ENCODE measurements at regions not wholly inside any gene's neighbourhood (a gene's known extent, or its start where the extent isn't known, plus 50 kb on each side); places are given as distances from the start of the nearest gene placed in this dataset.

GRCh38 chr6:87995461-87995860 is 52.2 kb upstream of the SPACA1 start:
- DNase-seq (ENCODE audit: low read depth in 4 of 4, low spot score in 1 of 4) = no peak

DNA sequence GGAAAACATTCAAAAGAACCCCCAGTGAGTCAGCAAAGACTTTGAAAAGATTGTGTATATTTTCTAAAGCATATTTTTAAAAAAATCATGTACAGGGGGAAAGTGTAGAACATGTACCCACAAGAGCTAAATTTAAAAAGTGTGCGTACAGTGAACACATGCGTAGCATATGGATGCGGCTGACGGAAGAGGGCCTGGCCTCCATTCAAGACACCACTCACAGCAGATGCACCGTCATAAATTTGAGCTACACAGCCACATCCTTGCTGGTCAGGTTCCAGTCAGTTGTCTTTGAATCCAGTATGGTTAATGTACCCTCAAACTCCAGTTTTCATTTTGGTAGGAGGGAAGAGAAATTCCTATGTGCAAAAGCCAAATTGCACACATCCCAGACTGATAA is 54.3 kb upstream of the SPACA1 start:
- no peak for DNase-seq (ENCODE audit: low read depth in 4 of 4, low spot score in 1 of 4)

- DNase-seq (ENCODE audit: low read depth in 4 of 4, low spot score in 1 of 4) = no peak
Measured at GRCh38 chr6:87990871-87991270, 56.8 kb upstream of the SPACA1 start.

DNA sequence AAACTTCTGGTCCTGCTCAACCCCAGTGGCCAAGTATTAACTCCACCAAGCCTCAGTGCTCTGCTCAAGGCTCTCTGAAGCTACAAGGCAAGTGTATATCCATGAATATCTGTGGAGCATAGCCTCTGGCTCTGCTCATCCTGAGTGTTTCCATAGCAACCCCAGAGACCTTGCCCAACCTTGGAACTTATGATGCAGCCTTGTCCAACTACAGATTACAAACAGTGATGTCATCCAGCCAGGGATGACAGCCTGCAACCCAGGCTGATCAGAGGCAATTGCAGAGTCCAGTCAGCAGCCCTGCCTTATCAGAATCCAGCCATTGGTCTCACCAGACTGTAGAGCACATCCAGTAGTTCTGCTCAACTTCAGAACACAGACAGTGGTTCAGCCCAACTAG is 65.5 kb upstream of the SPACA1 start:
- no peak for DNase-seq (ENCODE audit: low read depth in 4 of 4, low spot score in 1 of 4)

DNA sequence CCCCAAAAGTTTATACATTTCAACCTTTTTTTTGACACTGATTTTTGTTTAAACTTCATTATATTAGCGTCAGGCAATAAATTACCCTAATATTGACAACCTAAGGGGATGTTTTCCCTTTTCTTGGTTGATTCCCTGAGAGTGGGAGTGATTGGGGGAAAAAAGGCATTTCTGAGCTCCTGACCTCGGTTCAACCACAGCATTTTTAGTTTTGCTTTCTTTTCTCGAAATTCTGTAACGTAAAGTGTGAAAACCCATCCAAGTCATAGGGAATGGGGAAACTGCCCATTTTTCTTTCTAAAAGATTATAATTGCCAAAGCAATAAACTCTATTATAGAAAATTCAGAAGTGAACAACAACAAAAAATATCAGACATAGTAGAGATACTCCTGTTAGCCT is 67.9 kb upstream of the SPACA1 start:
- no peak for DNase-seq (ENCODE audit: low read depth in 4 of 4, low spot score in 1 of 4)

DNA sequence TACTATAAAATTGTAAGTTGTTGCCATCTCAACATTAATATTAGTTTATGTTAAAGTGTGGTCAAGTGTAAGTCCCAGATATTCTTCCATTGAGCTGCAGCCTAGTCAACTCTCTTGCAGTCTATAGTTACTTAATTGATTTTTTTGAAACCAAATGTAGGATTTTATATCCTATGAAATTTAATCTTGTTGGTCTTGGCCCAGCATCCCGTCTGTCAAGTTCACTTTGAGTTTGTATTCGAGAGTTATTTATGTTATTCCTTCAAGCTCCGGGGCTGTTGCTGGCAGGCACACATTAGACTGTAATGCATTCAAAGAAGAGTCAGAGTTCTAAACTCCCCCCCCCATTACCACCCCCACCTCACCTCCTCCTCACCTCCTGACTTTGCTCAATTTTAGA is 71.0 kb upstream of the SPACA1 start:
- DNase-seq (ENCODE audit: low read depth in 4 of 4, low spot score in 1 of 4) = no peak

DNA sequence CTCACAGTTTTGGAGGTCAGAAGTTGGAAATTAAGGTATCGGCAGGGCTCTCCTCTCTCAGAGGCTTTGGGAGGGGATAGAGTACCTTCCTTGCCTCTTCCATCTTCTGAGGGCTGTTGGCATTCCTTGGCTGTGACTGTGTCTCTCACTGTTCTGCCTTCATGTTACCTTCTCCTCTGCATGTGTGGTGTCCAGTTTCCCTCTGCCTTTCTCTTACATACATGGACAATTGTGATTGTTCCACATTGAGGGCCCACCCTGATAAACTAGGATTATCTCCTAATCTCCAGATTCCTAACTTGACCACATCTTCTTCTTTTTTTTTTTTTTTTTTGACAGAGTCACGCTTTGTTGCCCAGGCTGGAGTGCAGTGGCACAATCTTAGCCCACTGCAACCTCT is 72.1 kb upstream of the SPACA1 start:
- DNase-seq (ENCODE audit: low read depth in 4 of 4, low spot score in 1 of 4) = no peak

DNA sequence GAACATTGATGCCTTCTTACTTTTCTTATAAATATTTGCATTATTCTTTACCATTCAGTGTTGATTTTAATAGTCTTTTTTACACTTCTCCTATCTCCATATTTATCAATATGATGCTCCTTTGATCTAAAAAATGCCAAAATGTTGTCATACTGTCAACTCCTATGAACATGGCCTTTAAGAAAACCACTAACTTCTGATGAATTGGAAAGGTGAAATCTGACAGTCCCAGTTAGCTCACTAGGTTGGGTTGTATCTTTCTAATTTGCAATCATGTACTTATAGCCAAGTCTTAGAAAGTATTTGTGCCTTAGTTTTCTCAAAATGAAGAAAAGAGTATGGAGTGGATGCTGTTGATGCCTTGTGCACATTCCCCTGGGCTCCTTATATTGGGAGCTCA is 75.4 kb upstream of the SPACA1 start:
- no peak for DNase-seq (ENCODE audit: low read depth in 4 of 4, low spot score in 1 of 4)

GRCh38 chr6:87971605-87972262 is 75.9 kb upstream of the SPACA1 start:
- no peak for DNase-seq (ENCODE audit: low read depth in 4 of 4, low spot score in 1 of 4)

DNA sequence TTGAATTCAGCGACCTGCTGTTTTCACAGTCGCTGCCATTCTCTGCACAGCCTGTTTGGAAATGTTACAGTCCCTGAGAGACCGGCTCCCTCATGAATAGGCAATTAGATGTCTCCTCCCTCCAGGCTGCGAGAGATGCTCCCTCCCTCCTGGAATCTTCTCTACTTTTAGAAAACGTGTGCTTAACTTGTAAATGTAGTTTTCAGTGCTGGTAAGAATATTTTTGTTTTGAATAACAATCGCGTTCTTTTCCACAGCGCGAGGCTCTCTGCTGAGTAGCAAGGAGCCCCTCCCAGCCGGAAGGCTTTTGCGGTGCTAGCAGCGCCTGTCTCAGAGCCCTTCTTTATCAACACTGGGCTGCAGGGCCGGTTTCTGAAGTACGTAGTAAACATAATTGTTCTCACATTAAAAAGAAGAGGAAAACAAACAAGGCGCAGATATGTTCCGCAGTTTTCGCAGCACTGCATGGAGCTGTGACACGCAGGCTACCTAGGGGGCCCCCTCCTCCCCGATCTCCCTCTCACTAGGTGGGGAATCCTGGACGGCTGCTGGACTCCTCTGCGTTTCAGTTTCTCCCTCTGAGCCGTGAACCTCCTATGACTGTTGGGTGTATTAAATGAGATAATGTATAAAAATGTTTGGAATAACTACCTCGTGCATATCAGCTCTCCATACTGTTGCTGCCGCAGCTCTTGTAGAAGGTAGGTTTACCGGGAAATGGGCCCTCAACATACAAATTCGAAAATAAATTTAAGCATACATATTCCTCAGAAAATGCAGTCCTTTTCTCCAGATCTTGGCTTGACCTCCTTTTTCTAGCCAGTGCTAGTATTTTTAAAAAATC is 79.0 kb upstream of the SPACA1 start:
- no peak for DNase-seq (ENCODE audit: low read depth in 4 of 4, low spot score in 1 of 4)

DNA sequence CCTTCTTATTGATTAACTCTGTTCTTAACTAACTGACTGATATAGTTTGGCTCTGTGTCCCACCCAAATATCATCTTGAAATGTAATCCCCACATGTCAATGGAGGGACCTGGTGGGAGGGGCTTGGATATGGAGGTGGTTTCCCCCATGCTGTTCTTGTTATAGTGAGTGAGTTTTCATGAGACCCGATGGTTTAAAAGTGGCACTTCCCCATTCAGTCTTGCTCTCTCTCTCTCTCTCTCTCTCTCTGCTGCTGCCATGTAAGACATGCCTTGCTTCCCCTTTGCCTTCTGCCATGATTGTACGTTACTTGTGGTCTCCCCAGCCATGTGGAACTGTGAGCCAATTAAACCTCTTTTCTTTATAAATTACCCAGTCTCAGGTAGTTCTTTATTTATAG is 81.8 kb upstream of the SPACA1 start:
- no peak for DNase-seq (ENCODE audit: low read depth in 4 of 4, low spot score in 1 of 4)

DNA sequence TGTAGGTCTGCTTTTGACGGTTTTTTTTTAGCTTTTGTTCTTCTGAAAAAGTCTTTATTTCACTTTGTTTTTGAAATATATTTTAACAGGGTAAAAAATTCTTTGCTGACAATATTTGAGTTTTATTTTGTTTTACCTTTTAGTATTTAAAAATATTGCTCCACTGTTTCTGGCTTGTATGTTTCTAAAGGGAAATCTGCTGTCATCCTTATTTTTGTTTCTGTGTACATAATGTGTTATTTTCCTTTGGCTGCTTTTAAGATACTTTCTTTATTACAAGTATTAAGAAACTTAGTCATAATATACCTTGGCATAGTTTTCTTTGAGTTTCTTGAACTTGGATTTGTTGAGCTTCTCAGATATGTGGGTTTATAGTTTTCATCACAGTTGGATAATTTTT is 88.6 kb upstream of the SPACA1 start:
- DNase-seq (ENCODE audit: low read depth in 4 of 4, low spot score in 1 of 4) = no peak

DNA sequence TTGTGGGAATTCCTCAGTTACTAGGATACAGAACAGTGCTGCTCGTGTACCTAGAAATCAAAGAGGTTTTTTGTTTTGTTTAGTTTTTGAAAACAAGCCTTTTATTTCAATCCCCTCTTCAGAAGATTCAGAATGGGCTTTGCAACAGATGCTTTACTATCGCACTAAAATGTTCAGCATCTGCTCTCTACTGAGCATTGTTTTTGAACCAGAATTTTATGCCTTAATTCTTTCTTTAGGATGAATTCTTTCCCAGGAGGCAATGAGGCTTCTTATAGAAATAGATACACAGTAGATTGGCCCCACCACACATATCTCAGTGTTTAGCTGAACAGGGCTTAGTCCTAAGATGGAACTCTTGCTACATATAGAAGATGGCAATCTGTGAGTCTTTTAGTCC is 95.9 kb upstream of the SPACA1 start:
- DNase-seq (ENCODE audit: low read depth in 4 of 4, low spot score in 1 of 4) = no peak

DNA sequence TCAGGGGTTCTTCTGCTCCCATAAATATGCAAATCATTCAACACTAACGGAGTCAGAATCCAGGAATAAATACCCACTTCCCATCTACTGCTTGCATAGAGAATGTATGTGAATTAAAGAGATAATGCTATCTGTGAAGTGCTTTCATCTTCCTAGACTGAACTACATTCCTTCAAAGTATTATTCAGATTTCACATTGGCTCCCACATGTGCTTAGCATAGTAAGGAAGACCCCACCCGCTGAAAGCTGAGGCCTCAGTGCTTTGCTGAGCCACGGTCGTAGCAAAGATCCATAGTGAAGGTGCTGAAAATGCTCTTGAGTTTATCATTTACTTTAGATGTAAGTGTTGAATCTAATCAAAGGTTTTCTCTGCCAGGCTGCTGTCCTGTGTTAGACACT is 97.0 kb upstream of the SPACA1 start:
- no peak for DNase-seq (ENCODE audit: low read depth in 4 of 4, low spot score in 1 of 4)

DNA sequence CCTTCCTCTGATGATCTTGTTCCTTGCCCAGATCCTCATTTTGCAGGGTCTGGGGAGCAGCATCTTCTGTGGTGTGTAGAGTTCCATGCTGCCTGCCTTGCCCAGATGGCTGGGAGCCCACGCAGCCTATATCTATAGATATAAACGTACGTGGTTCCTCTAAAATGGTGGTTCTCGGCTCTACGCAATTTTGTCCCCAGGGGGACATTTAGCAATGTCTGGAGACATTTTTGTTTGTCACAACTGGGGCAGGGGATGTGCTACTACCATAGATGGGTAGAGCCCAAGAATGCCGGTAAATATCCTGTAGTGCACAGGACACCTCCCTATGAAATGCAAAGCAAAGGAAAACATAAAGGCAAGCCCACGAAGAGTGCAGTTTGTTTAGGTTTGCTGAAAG is 98.4 kb upstream of the SPACA1 start:
- no peak for DNase-seq (ENCODE audit: low read depth in 4 of 4, low spot score in 1 of 4)

DNA sequence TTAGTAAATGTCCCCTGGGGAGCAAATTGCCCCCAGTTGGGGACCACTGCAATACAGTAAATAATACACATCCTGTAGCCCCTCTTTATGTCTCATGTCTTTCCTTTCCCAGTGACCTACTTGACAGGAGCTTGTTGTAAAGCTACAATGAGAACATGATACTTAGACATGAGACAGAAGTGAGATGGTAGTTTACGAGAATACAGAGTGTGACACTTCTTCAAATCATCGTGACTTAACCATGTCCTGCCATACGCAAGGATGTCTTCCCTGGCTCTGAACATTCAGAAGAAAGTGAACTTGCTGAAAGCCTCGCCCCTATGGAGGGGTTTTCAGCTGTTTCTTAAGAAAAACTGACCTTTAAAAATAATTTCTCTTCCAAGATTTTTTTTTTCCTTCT is 101.0 kb upstream of the SPACA1 start:
- no peak for DNase-seq (ENCODE audit: low read depth in 4 of 4, low spot score in 1 of 4)

GRCh38 chr6:87945966-87946365 is 101.7 kb upstream of the SPACA1 start:
- no peak for DNase-seq (ENCODE audit: low read depth in 4 of 4, low spot score in 1 of 4)

DNA sequence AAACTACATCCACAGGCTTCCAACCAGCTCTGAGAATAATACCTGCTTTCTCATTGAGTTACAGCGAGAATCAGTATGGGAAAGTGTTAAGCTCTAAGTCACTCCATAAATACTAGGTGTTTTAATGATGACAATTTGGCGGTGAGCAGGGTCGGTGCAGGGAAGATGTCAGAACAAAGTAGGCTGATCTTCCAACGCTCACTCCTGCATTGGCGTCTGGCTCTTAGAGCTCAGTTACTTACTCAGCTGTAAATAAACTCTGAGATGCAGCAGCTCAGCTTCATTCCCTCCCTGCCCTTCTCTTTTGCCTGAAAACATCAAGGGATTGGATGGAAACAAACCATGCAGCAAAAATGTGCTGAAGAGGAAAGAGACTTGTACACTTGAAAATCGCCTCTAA is 102.5 kb upstream of the SPACA1 start:
- no peak for DNase-seq (ENCODE audit: low read depth in 4 of 4, low spot score in 1 of 4)

GRCh38 chr6:87944541-87944954 is 103.1 kb upstream of the SPACA1 start:
- DNase-seq (ENCODE audit: low read depth in 4 of 4, low spot score in 1 of 4) = no peak

DNA sequence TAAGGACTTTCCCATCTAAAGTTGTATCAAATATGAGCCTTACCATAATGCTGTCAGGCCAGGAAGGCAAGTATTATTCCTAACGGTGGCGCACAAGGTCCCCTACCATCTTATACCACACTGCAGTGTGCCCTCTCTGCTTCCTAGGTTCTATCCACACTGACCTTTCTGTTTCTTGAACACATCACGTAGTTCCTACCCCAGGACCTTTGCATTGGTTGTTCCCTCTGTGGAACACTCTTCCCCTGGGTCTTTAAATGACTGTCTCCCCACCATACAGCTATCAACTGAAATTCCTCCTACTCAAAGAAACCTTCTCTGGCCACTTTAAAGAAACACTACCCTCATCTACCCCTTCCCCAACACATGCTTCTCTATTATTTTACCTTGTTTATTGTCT is 104.5 kb upstream of the SPACA1 start:
- no peak for DNase-seq (ENCODE audit: low read depth in 4 of 4, low spot score in 1 of 4)

DNA sequence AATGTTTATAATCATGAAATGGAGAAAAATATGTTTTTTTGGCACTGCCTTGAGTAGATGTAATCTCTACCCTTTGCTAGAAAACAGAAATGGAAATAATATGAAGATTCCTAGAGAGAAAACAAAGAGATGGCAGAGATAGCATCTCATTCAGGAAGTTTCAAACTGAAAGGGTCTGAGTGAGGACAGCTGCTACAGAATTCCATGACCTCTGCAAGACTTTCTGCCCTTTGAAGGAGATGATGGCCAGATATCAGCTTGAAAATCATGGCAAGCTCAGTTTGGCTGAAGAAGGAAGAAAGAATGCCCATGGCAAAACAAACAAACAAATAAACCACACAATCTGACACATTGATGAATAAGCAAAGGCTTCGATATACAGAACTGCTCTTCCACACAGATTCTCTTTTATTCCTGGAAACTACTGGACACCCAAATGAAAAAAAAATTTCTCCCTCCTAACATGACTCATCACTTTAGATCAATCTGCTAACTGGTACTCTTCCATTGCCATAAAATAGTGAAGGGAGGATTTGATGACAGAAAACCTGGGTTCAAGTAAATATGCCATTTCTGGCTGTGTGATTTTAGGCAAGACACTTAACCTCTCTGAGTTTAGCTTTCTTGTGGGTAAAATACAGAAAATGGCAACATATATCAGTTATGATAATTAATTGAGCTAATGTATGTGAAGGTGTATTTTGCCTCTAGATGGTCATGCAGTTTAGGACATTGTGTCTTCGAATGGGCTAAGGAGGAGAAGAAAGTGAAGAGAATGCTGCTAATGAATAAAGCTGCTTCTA is 105.9 kb upstream of the SPACA1 start:
- no peak for DNase-seq (ENCODE audit: low read depth in 4 of 4, low spot score in 1 of 4)

DNA sequence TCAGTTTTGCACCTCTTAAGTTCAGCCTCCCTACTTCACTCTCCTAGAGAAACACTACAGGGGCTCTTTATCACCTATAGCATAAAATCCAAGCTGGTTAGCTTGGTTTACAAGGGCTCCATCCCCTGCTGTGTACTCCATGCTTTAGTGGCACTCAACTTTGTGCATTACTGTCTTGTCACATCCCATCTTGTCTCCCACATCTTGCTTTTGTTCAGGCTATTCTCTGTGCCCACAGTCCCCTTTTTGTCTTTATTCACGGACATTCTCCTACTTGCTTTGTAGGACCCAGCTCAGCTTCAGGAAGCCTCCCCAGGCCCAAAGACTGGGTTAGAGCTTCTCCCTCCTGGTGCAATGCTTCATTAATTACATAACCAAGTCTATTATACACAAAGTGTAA is 107.9 kb upstream of the SPACA1 start:
- DNase-seq (ENCODE audit: low read depth in 4 of 4, low spot score in 1 of 4) = no peak

Data from stimulated activated CD4-positive, alpha-beta T cell treated with anti-CD3 and anti-CD28 coated beads, Interleukin-1b, Interleukin-23, amount 100 ng/mL, for 24 hours (primary cell).